T-cell (primary cell): ENCODE measurements at regions not wholly inside any gene's neighbourhood (a gene's known extent, or its start where the extent isn't known, plus 50 kb on each side); places are given as distances from the start of the nearest gene placed in this dataset.

ENCODE experiments used
- ATAC-seq, 4 experiments: fragments of 200-7000 bp in 3 of 4; fragments of 150-1000 bp in 1 of 4; cut with Tn5 transposase; replicated peaks in 1 of 4; 1 replicate in 3 of 4; 2 replicates in 1 of 4; pipeline ENCODE4 v1.10.0; 2021; ENCODE audit warnings: moderate library complexity in 3 of 4, mild to moderate bottlenecking in 2 of 4, moderate number of reproducible peaks in 1 of 4
- CTCF ChIA-PET, 2 donors: fragments of 300-600 bp; sonication (Branson Sonifier 250); formaldehyde crosslinking; loops; one replicate each; lab custom pipeline; 2022; ENCODE audit warnings: antibody characterized with exemption in 2 of 2; lab: Charles Lee
- POLR2A ChIA-PET, 2 donors: fragments of 300-600 bp; sonication (Branson Sonifier 250); formaldehyde crosslinking; loops; one replicate each; lab custom pipeline; 2022; ENCODE audit warnings: antibody characterized with exemption in 2 of 2; lab: Charles Lee
- DNase-seq, 35 experiments: peaks; one replicate each; pipeline versions ENCODE4 v3.0.0 to v3.0.0-alpha.2; 2013 to 2023
- H3K27ac ChIP-seq: one replicate; pipeline ENCODE4 v1.5.1; 2013; ENCODE audit warnings: low read length
- H3K27me3 ChIP-seq, 2 experiments: replicated peaks in 1 of 2; 1 replicate in 1 of 2; 2 replicates in 1 of 2; pipeline versions ENCODE4 v1.6.1 to v1.7.0; 2013; ENCODE audit warnings: low read length in 1 of 2, mixed read lengths in 1 of 2; ENCODE audit not compliant: control insufficient read depth in 2 of 2, insufficient read depth in 2 of 2; ENCODE audit errors: extremely low read depth in 1 of 2
- H3K36me3 ChIP-seq, 2 donors: 1 replicate in 1 of 2; 2 replicates in 1 of 2; pipeline versions ENCODE4 v1.6.1 to v1.7.0; 2013; ENCODE audit warnings: low read length in 1 of 2; ENCODE audit not compliant: control insufficient read depth in 2 of 2, insufficient read depth in 1 of 2; ENCODE audit errors: extremely low read depth in 1 of 2
- H3K4me1 ChIP-seq, 2 experiments: 1 replicate in 1 of 2; 2 replicates in 1 of 2; pipeline versions ENCODE4 v1.6.1 to v1.7.0; 2013; ENCODE audit warnings: low read length in 2 of 2, mixed read lengths in 1 of 2; ENCODE audit not compliant: insufficient read depth in 2 of 2, control insufficient read depth in 1 of 2; ENCODE audit errors: extremely low read depth in 1 of 2
- H3K4me3 ChIP-seq, 2 donors: 1 replicate in 1 of 2; 2 replicates in 1 of 2; pipeline versions ENCODE4 v1.5.1 to v1.7.0; 2013; ENCODE audit warnings: mild to moderate bottlenecking in 2 of 2, low read length in 1 of 2, moderate library complexity in 1 of 2; ENCODE audit not compliant: control insufficient read depth in 1 of 2; ENCODE audit errors: extremely low read depth in 1 of 2
- H3K9me3 ChIP-seq: 2 replicates; pipeline ENCODE4 v1.7.0; 2013
- H3K27ac Mint-ChIP-seq, 2 donors: one replicate each; pipeline ENCODE4 v1.8.0; 2020 to 2021; ENCODE audit warnings: mild to moderate bottlenecking in 2 of 2, mixed read lengths in 2 of 2
- H3K27me3 Mint-ChIP-seq, 2 donors: one replicate each; pipeline ENCODE4 v1.8.0; 2021 to 2022; ENCODE audit warnings: mixed read lengths in 2 of 2
- H3K36me3 Mint-ChIP-seq: one replicate; pipeline ENCODE4 v1.8.0; 2021; ENCODE audit warnings: mixed read lengths
- H3K4me1 Mint-ChIP-seq, 3 donors: one replicate each; pipeline ENCODE4 v1.8.0; 2020 to 2022; ENCODE audit warnings: mixed read lengths in 3 of 3, mild to moderate bottlenecking in 1 of 3
- H3K4me3 Mint-ChIP-seq, 3 donors: one replicate each; pipeline ENCODE4 v1.8.0; 2020 to 2022; ENCODE audit warnings: mild to moderate bottlenecking in 3 of 3, mixed read lengths in 3 of 3, moderate library complexity in 3 of 3
- H3K9me3 Mint-ChIP-seq, 3 donors: one replicate each; pipeline ENCODE4 v1.8.0; 2020 to 2022; ENCODE audit warnings: mixed read lengths in 3 of 3
- WGBS: methylation state at CpG from one replicate; pipeline ENCODE4 v1.1.5; 2013; ENCODE audit warnings: missing lambda C conversion rate; ENCODE audit not compliant: insufficient coverage; 5-methylcytosine and 5-hydroxymethylcytosine counted together

DNA sequence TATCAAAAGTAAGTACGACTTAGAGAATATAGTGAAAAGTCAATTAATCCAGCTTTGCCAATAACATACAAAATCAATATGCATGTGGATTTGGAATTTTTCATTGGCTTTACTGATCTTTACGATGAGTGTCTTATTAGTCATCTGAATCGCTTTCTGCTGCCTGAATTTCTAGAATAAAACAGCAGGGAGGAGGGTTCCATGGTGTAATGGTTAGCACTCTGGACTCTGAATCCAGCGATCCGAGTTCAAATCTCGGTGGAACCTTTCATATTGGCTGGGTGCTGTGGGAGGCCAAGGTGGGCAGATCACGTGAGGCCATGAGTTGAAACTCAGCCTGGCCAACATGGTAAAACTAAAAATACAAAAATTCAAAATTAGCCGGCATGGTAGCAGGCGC is 448.8 kb downstream of the RNF144B start:
- Mint-ChIP-seq H3K4me3 (no peak overlapping the region), H3K4me1 (no peaks in the 10 kb centered on the region)
- CTCF ChIA-PET, result no interaction called here

DNA sequence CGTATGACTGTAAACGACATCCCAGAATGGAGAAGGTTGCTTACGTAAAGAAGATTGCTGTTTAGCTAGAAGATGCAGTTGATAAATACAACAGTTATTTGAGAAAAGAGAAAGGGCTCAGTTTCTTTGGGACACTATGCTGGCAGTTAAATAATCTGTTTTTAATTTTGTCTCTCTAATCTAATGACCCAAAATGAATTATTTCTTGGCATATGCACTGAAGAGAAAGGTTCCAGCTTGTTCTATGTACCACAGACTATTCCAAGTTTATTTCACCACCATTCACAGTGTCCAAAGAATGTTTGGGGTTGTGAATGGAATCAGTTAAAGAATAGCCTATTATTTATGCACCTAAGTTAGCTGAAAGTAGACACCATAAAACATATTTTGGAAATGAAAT is 449.9 kb downstream of the RNF144B start:
- H3K27ac ChIP-seq, result no peak overlapping the region
- no peaks in the 10 kb centered on the region for H3K9me3 ChIP-seq
- ChIA-PET CTCF (no interaction called here), POLR2A (no interaction called here)
- no peaks in the 10 kb centered on the region for H3K27me3 Mint-ChIP-seq
- ATAC-seq, result no peak
- no peak for DNase-seq
- 93% methylated on average over 2 of the region's 3 CpGs for WGBS
- H3K36me3 Mint-ChIP-seq, result no peaks in the 10 kb centered on the region
- H3K4me3 Mint-ChIP-seq, result no peak overlapping the region
- H3K9me3 Mint-ChIP-seq, result peaks cover 4 to 14% (median 7%) of the 10 kb centered on the region in 3 donors
- H3K36me3 ChIP-seq, result no peaks in the 10 kb centered on the region
- no peaks in the 10 kb centered on the region for H3K4me1 Mint-ChIP-seq
- H3K27ac Mint-ChIP-seq, result no peak overlapping the region
- H3K4me3 ChIP-seq, result no peak overlapping the region
- H3K4me1 ChIP-seq, result no peaks in the 10 kb centered on the region
- H3K27me3 ChIP-seq, result no peaks in the 10 kb centered on the region

More for the DNA sequence above, 448.8 kb downstream of the RNF144B start:
- no peaks in the 10 kb centered on the region for H3K27me3 Mint-ChIP-seq
- POLR2A ChIA-PET, result no interaction called here
- Histone ChIP-seq H3K27ac (no peak overlapping the region), H3K27me3 (no peaks in the 10 kb centered on the region), H3K4me1 (no peaks in the 10 kb centered on the region), H3K9me3 (no peaks in the 10 kb centered on the region), H3K4me3 (no peak overlapping the region), H3K36me3 (no peaks in the 10 kb centered on the region)
- peaks cover 4 to 11% (median 8%) of the 10 kb centered on the region in 3 donors for H3K9me3 Mint-ChIP-seq
- WGBS, result 89% methylated on average over 3 of the region's 9 CpGs
- H3K36me3 Mint-ChIP-seq, result no peaks in the 10 kb centered on the region
- DNase-seq (no peak), ATAC-seq (no peak)
- no peak overlapping the region for H3K27ac Mint-ChIP-seq

DNA sequence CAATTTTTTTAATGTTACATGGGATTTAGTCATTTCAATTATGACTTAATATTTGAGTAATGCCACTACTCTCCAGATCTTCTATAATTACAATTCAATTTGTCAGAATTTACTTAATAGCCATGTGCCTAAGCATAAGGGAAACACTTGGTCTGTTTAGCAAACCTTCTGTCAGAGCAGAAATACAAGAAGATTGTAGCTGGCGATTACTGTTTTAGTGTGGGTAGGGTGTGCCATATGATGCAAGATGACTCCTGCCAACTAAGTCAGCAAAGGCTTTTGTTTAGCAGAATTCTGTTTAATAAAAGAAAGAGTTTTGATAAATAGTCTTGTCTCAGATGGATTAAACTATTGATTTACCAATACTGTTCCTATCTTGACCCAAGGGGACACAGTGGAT is 455.4 kb downstream of the RNF144B start:
- no peak overlapping the region for H3K27ac ChIP-seq
- H3K4me3 ChIP-seq, result no peak overlapping the region
- H3K9me3 ChIP-seq, result no peaks in the 10 kb centered on the region
- H3K27me3 Mint-ChIP-seq, result no peaks in the 10 kb centered on the region
- WGBS, result 100% methylated on average over 1 of the region's 1 CpG
- H3K4me3 Mint-ChIP-seq, result no peak overlapping the region
- ChIA-PET POLR2A (no interaction called here), CTCF (no interaction called here)
- no peaks in the 10 kb centered on the region for H3K36me3 Mint-ChIP-seq
- no peaks in the 10 kb centered on the region for H3K4me1 ChIP-seq
- no peak overlapping the region for H3K27ac Mint-ChIP-seq
- ATAC-seq (no peak), DNase-seq (no peak)
- no peaks in the 10 kb centered on the region for H3K27me3 ChIP-seq
- H3K9me3 Mint-ChIP-seq, result peaks cover 13 to 14% (median 13%) of the 10 kb centered on the region in 3 donors
- no peaks in the 10 kb centered on the region for H3K36me3 ChIP-seq
- H3K4me1 Mint-ChIP-seq, result no peaks in the 10 kb centered on the region

DNA sequence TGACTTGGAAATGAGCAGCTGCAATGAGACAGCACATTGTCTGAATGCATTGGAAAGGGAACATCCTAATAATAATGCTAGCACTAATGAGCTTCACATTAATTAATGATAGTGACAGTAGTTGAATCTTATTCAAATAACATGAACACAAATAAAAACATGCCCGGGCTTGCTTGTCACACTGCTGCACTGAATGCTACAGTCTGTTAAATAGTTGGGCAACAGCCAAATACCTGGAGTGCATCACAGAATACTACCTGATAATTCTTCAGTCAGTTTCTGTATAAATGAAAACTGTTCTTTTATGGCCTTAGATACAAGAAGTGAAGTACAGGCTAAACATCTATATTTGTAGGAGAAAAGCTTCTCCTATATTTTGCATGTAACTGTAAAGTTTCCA is 458.7 kb downstream of the RNF144B start:
- Mint-ChIP-seq H3K4me3 (no peak overlapping the region), H3K4me1 (no peaks in the 10 kb centered on the region), H3K27me3 (no peaks in the 10 kb centered on the region), H3K27ac (no peak overlapping the region), H3K9me3 (peaks cover 11 to 14% (median 13%) of the 10 kb centered on the region in 3 donors), H3K36me3 (no peaks in the 10 kb centered on the region)
- H3K27ac ChIP-seq, result no peak overlapping the region
- H3K4me1 ChIP-seq, result no peaks in the 10 kb centered on the region
- no peak for ATAC-seq
- no peaks in the 10 kb centered on the region for H3K9me3 ChIP-seq
- DNase-seq, result no peak
- CTCF ChIA-PET, result no interaction called here
- WGBS, result no CpG with 5 or more reads among the region's 1 CpG
- H3K27me3 ChIP-seq, result no peaks in the 10 kb centered on the region
- POLR2A ChIA-PET, result no interaction called here
- H3K4me3 ChIP-seq, result no peak overlapping the region
- no peaks in the 10 kb centered on the region for H3K36me3 ChIP-seq

DNA sequence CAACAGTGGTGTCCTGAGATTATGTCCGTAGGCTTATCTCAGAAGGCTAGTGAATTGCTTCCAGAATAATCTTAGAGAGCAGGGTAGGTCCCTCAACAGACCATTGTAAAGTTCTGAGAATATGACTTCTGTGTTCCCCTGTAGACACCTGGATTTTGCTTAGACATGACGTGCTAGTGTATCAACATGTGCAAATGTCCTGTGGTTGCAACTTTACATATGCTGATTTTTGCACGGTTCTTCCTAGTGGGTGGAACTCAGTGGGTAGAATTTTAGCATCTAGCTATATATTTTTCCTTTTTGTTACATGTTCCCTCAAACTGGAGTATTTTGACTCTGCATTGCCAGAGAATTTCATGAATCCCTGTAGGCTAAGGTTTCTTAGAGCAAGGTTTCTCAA is 459.2 kb downstream of the RNF144B start:
- no peaks in the 10 kb centered on the region for H3K4me1 Mint-ChIP-seq
- Histone ChIP-seq H3K36me3 (no peaks in the 10 kb centered on the region), H3K4me3 (no peak overlapping the region), H3K27me3 (no peaks in the 10 kb centered on the region), H3K27ac (no peak overlapping the region), H3K9me3 (no peaks in the 10 kb centered on the region), H3K4me1 (no peaks in the 10 kb centered on the region)
- no peak for DNase-seq
- H3K4me3 Mint-ChIP-seq, result no peak overlapping the region
- 57% methylated on average over 1 of the region's 3 CpGs for WGBS
- no peak overlapping the region for H3K27ac Mint-ChIP-seq
- peaks cover 11 to 14% (median 13%) of the 10 kb centered on the region in 3 donors for H3K9me3 Mint-ChIP-seq
- ChIA-PET CTCF (no interaction called here), POLR2A (no interaction called here)
- no peak for ATAC-seq
- no peaks in the 10 kb centered on the region for H3K36me3 Mint-ChIP-seq
- H3K27me3 Mint-ChIP-seq, result no peaks in the 10 kb centered on the region

DNA sequence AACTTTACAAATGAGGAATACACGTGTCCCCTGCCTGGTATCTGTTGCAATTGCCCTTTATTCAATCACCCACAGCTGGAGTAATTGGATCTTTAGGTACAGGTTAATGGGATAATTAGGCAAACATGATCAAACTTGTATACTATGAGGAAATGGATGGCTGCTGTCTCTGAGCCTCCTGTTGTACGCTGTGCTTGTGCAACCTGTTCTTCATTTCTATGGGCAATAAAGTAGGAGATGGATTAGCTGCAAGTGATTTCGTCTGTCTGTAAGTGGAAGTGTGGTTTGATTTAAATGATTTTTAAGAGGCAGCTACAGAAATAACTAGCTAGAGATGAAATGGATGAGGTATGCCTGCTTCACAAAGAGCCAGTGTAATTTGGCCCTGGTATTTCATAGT is 474.1 kb downstream of the RNF144B start:
- Mint-ChIP-seq H3K27me3 (no peaks in the 10 kb centered on the region), H3K27ac (no peak overlapping the region), H3K4me1 (no peaks in the 10 kb centered on the region), H3K4me3 (no peak overlapping the region), H3K9me3 (peaks cover 9 to 28% (median 12%) of the 10 kb centered on the region in 3 donors), H3K36me3 (no peaks in the 10 kb centered on the region)
- H3K9me3 ChIP-seq, result no peaks in the 10 kb centered on the region
- H3K4me3 ChIP-seq, result no peak overlapping the region
- no peak overlapping the region for H3K27ac ChIP-seq
- H3K4me1 ChIP-seq, result no peaks in the 10 kb centered on the region
- ATAC-seq (no peak), DNase-seq (no peak)
- no peaks in the 10 kb centered on the region for H3K27me3 ChIP-seq
- no peaks in the 10 kb centered on the region for H3K36me3 ChIP-seq
- WGBS, result 0% methylated on average over 1 of the region's 3 CpGs
- ChIA-PET POLR2A (no interaction called here), CTCF (no interaction called here)

DNA sequence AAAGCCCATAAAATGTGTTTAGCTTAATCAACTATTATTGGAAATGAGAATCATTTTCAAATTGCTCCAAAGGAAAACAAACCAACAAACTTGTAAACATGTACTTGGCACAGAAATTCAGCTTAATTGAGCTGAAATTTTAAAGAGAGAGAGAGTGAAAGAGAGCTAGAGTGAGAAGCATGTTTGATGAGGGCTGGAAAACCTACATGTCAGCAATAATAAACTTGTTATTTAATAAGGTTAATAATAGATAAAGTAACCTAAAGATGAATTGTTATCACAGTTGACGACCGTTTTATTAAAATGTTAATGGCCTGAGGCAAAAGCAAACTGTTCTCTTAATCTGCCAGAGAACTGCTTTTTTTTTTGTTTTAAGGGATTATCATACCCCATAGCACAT is 496.1 kb downstream of the RNF144B start:
- POLR2A ChIA-PET, result no interaction called here
- no peaks in the 10 kb centered on the region for H3K27me3 ChIP-seq
- H3K36me3 ChIP-seq, result no peaks in the 10 kb centered on the region
- no CpG with 5 or more reads among the region's 2 CpGs for WGBS
- Mint-ChIP-seq H3K27ac (no peak overlapping the region), H3K27me3 (no peaks in the 10 kb centered on the region), H3K4me3 (no peak overlapping the region), H3K36me3 (no peaks in the 10 kb centered on the region), H3K9me3 (peaks cover 0 to 9% (median 5%) of the 10 kb centered on the region in 3 donors), H3K4me1 (no peaks in the 10 kb centered on the region)
- H3K4me1 ChIP-seq, result no peaks in the 10 kb centered on the region
- no peak overlapping the region for H3K4me3 ChIP-seq
- no peak overlapping the region for H3K27ac ChIP-seq
- H3K9me3 ChIP-seq, result no peaks in the 10 kb centered on the region
- no peak for DNase-seq
- CTCF ChIA-PET, result no interaction called here
- no peak for ATAC-seq
